ENCODE measurements at regions not wholly inside any gene's neighbourhood (a gene's known extent, or its start where the extent isn't known, plus 50 kb on each side); places are given as distances from the start of the nearest gene placed in this dataset.

DNA sequence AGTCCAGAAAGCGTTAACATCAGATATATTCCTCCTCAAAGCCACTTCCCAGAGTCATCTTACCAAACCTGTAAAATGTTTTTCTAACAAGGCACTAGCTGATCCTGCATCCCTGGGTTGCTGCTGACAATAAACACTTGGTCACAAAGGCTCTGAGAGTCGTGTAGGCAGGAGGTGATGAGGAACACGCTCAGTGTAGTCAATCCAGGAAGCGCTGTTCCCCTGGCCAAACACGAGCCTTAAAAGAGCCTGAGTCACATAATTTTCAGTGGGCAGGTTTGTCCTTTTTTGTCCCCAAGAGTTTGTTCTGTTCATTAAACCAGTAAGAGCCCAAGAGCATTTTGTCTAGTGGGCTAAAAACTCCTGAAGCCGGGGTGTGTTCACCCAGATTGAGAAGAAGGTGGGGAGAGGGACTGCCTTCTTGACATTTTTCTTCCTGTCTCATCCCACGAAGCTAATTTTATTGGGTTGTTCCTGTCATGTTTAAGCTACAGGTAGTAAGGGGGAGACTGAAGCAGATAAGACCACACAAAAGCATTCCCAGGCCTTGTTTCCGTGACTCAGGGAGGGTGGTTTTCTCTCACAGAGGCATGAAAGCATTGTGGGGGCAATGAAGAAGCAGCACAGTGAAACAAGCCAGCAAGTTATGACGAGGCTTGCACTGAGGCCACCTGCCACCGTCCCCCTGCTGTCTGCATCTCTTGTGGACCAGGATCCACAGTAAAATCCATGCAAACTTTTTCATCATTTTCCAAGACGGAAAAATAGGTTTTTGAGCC lies 73.7 kb downstream of the FOXB1 start:
- Histone ChIP-seq H3K36me3 (replicated peaks) (no peaks in the 10 kb centered on the region), H3K27me3 (replicated peaks) (no peaks in the 10 kb centered on the region), H3K27ac (no peak overlapping the region), H3K4me3 (ENCODE audit: low read depth, low read length) (no peak overlapping the region)
- in situ Hi-C loops (cut with HindIII; ENCODE audit: low pct_ligation_motif_present, low sequenced_read_pairs), result no loop called here
- TF ChIP-seq, protein P1, sequence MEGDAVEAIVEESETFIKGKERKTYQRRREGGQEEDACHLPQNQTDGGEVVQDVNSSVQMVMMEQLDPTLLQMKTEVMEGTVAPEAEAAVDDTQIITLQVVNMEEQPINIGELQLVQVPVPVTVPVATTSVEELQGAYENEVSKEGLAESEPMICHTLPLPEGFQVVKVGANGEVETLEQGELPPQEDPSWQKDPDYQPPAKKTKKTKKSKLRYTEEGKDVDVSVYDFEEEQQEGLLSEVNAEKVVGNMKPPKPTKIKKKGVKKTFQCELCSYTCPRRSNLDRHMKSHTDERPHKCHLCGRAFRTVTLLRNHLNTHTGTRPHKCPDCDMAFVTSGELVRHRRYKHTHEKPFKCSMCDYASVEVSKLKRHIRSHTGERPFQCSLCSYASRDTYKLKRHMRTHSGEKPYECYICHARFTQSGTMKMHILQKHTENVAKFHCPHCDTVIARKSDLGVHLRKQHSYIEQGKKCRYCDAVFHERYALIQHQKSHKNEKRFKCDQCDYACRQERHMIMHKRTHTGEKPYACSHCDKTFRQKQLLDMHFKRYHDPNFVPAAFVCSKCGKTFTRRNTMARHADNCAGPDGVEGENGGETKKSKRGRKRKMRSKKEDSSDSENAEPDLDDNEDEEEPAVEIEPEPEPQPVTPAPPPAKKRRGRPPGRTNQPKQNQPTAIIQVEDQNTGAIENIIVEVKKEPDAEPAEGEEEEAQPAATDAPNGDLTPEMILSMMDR (IDR thresholded peaks at IDR 0.05; ENCODE audit: low read depth, low read length, missing control alignments), result no peak
- DNase-seq, result no peak

DNA sequence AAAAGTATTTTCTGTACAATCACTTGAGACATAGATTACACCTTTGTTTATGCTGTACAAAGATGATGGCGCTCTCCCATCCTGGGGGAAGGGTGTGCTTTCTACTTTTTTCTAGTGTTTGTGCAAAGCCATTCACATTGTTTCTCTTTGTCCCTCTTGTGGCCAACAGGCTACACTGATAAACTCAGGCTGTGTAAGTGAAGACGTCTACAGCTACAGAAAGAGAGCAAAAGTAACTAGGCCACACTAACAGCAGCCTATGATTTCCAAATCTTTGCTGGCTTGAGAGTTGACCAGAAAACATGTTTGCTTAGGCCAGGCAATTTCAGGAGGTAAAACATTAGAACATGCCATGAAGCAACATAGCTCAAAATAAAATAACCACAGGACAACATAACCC lies 75.1 kb downstream of the FOXB1 start:
- no peak overlapping the region for H3K4me3 ChIP-seq (ENCODE audit: low read depth, low read length)
- H3K27ac ChIP-seq, result no peak overlapping the region
- no peak for DNase-seq
- TF ChIP-seq, protein P1 (IDR thresholded peaks at IDR 0.05; ENCODE audit: low read depth, low read length, missing control alignments), result peak; percentile 66
- H3K27me3 ChIP-seq (replicated peaks), result no peaks in the 10 kb centered on the region
- no peaks in the 10 kb centered on the region for H3K36me3 ChIP-seq (replicated peaks)
- in situ Hi-C loops (cut with HindIII; ENCODE audit: low pct_ligation_motif_present, low sequenced_read_pairs), result no loop called here

DNA sequence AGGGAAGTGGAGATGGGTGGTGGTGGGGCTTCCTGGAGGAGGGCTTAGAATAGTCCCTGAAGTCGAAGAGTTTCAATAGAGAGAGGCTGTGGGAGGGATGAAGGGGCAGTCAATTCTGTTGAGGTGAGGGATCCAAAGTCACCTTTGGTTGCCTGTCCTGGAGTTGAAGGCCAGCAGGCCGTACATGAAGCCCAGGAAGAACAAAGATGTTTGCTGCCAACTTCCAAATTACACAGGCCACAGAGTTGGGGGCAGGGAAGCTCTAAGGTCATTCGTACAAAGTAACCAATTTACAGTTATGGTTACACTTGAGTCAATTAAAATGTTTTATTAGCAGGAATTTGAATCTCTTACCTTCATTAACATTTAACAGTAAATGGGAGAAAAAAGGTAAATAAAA lies 77.9 kb downstream of the FOXB1 start:
- no peak overlapping the region for H3K4me3 ChIP-seq (ENCODE audit: low read depth, low read length)
- no peaks in the 10 kb centered on the region for H3K36me3 ChIP-seq (replicated peaks)
- TF ChIP-seq, protein P1 (IDR thresholded peaks at IDR 0.05; ENCODE audit: low read depth, low read length, missing control alignments), result no peak
- in situ Hi-C loops (cut with HindIII; ENCODE audit: low pct_ligation_motif_present, low sequenced_read_pairs), result no loop called here
- DNase-seq, result no peak
- no peak overlapping the region for H3K27ac ChIP-seq
- H3K27me3 ChIP-seq (replicated peaks), result no peaks in the 10 kb centered on the region

- Histone ChIP-seq H3K27ac (no peak overlapping the region), H3K4me3 (ENCODE audit: low read depth, low read length) (no peak overlapping the region), H3K36me3 (replicated peaks) (no peaks in the 10 kb centered on the region), H3K27me3 (replicated peaks) (no peaks in the 10 kb centered on the region)
- in situ Hi-C loops (cut with HindIII; ENCODE audit: low pct_ligation_motif_present, low sequenced_read_pairs), result no loop called here
- TF ChIP-seq, protein P1 (IDR thresholded peaks at IDR 0.05; ENCODE audit: low read depth, low read length, missing control alignments), result no peak
- DNase-seq, result no peak
These were observed 79.2 kb downstream of the FOXB1 start for GRCh38 chr15:60083318-60083717.

- TF ChIP-seq, protein P1 (IDR thresholded peaks at IDR 0.05; ENCODE audit: low read depth, low read length, missing control alignments), result no peak
- Histone ChIP-seq H3K36me3 (replicated peaks) (no peaks in the 10 kb centered on the region), H3K4me3 (ENCODE audit: low read depth, low read length) (no peak overlapping the region), H3K27me3 (replicated peaks) (no peaks in the 10 kb centered on the region), H3K27ac (no peak overlapping the region)
- no peak for DNase-seq
- in situ Hi-C loops (cut with HindIII; ENCODE audit: low pct_ligation_motif_present, low sequenced_read_pairs), result no loop called here
These were observed 82.7 kb downstream of the FOXB1 start for GRCh38 chr15:60086681-60087429.
